C4-2B (cell line): ENCODE measurements at regions not wholly inside any gene's neighbourhood (a gene's known extent, or its start where the extent isn't known, plus 50 kb on each side); places are given as distances from the start of the nearest gene placed in this dataset.

ENCODE experiments used
- CTCF ChIP-seq: fragments of 450-650 bp; conservative IDR thresholded peaks from 2 replicates; pipeline ENCODE4 v1.5.1; 2017; ENCODE audit warnings: mild to moderate bottlenecking
- ZFX ChIP-seq: fragments of 450-650 bp; IDR thresholded peaks from 2 replicates; pipeline ENCODE4 v1.6.1; 2017

- TF ChIP-seq CTCF (no peak), ZFX (no peak)
These were observed 529.9 kb downstream of the MID1IP1 start for GRCh38 chrX:39331082-39331704.
